ENCODE measurements at regions not wholly inside any gene's neighbourhood (a gene's known extent, or its start where the extent isn't known, plus 50 kb on each side); places are given as distances from the start of the nearest gene placed in this dataset.

GRCh38 chr13:33893559-33893958 lies 75.6 kb downstream of the RFC3 start:
- no peak for TF ChIP-seq CTCF (conservative IDR thresholded peaks at IDR 0.05; ENCODE audit: low read depth, low read length)
- no peak for TF ChIP-seq POLR2A (IDR thresholded peaks at IDR 0.05; ENCODE audit: low read depth, low read length)
- no peak for TF ChIP-seq RAD21 (IDR thresholded peaks at IDR 0.05; ENCODE audit: low read length)
- no peak for TF ChIP-seq MXI1 (IDR thresholded peaks at IDR 0.05; ENCODE audit: borderline replicate concordance, low read depth, low read length)
- no peak for TF ChIP-seq USF2 (IDR thresholded peaks at IDR 0.05; ENCODE audit: low read depth, low read length)
- TF ChIP-seq FOS (IDR thresholded peaks at IDR 0.05; ENCODE audit: low read depth, low read length): no peak

Data from IMR-90 (cell line).